Tibial nerve (tissue), 3 donors: ENCODE measurements at regions not wholly inside any gene's neighbourhood (a gene's known extent, or its start where the extent isn't known, plus 50 kb on each side); places are given as distances from the start of the nearest gene placed in this dataset.

Experiments used
- CTCF ChIP-seq, 5 experiments: fragments of 200-600 bp in 3 of 5; fragments of 450-650 bp in 2 of 5; sonication (generic) in 3 of 5; IDR thresholded peaks; one replicate each; pipeline ENCODE4 v1.5.1; 2016 to 2019; ENCODE audit warnings: antibody characterized with exemption in 5 of 5, mild to moderate bottlenecking in 3 of 5, moderate library complexity in 2 of 5
- POLR2A ChIP-seq, 2 donors: fragments of 450-650 bp; IDR thresholded peaks; one replicate each; pipeline ENCODE4 v1.6.1; 2017; ENCODE audit warnings: antibody characterized with exemption in 2 of 2, mild to moderate bottlenecking in 2 of 2, moderate library complexity in 2 of 2

DNA sequence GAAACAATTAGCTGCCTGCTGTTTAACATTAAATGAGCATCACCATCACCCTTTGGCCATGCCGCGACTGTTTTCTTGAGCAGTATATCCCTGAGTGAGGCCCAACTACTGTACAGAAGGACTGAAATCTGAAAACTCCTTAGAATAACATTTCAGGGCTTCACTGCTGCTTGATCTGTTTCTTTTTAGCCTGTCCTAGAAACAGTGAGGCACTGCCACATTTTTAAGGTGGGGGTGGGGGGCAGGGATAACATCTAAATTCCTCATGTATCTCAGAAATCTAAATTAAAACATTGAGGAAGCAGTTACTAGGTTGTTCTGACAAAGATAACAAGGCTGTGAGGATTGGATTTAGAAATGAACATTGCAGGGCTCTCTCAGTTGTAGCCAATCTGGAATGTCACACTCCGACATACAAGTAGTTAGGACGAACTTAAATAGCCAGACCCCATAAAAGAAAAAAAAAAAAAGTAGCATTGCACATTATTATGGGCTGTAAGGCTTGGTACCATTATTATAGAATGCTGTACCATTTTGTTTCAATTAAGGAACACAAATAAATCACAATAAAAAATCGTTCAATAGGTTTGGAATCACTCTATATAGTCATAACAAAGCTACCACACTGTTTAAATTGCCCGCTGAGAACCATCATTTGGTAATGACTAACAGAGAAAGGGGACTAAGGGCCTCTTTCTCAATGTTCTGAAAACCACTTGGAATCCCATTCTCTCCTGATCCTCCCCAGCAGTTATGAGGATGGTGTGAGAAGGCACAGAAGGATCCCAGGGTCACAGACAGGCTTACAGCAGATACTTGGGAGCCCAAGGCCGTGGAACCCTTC lies 256.1 kb downstream of the INHBA start:
- no peak for TF ChIP-seq CTCF (IDR thresholded peaks at IDR 0.05)
- TF ChIP-seq POLR2A (IDR thresholded peaks at IDR 0.05): no peak
